Adipocyte (in vitro differentiated cells): ENCODE measurements at regions not wholly inside any gene's neighbourhood (a gene's known extent, or its start where the extent isn't known, plus 50 kb on each side); places are given as distances from the start of the nearest gene placed in this dataset.

Experiments used
- DNase-seq: peaks from one replicate; pipeline ENCODE4 v3.0.0-alpha.2; 2015; ENCODE audit warnings: low read depth
- H3K27me3 ChIP-seq: replicated peaks from 2 replicates; pipeline ENCODE4 v1.7.0; 2013; ENCODE audit warnings: mild to moderate bottlenecking, low read length, moderate library complexity; ENCODE audit not compliant: control insufficient read depth, insufficient read depth
- H3K36me3 ChIP-seq: 2 replicates; pipeline ENCODE4 v1.7.0; 2013; ENCODE audit warnings: low read length, mild to moderate bottlenecking, moderate library complexity; ENCODE audit not compliant: control insufficient read depth, insufficient read depth, severe bottlenecking
- H3K4me1 ChIP-seq: 2 replicates; pipeline ENCODE4 v1.7.0; 2013; ENCODE audit warnings: mild to moderate bottlenecking, low read length, moderate library complexity; ENCODE audit not compliant: control insufficient read depth, insufficient read depth
- H3K4me3 ChIP-seq: 2 replicates; pipeline ENCODE4 v1.7.0; 2013; ENCODE audit warnings: mild to moderate bottlenecking, low read length, moderate library complexity
- H3K9ac ChIP-seq: 2 replicates; pipeline ENCODE4 v1.7.0; 2013; ENCODE audit warnings: mild to moderate bottlenecking, low read length, moderate library complexity
- H3K9me3 ChIP-seq: 2 replicates; pipeline ENCODE4 v1.7.0; 2013; ENCODE audit warnings: mild to moderate bottlenecking, low read length, moderate library complexity; ENCODE audit not compliant: control insufficient read depth

- Histone ChIP-seq H3K27me3 (no peaks in the 10 kb centered on the region), H3K36me3 (no peaks in the 10 kb centered on the region), H3K4me1 (peaks cover 19% of the 10 kb centered on the region), H3K9me3 (no peaks in the 10 kb centered on the region), H3K4me3 (no peak overlapping the region), H3K9ac (no peak overlapping the region)
- DNase-seq: no peak
Measured at GRCh38 chr6:105492706-105493673, 90.1 kb upstream of the PREP start.

- Histone ChIP-seq H3K4me1 (peaks cover 24% of the 10 kb centered on the region), H3K36me3 (no peaks in the 10 kb centered on the region)
Measured at GRCh38 chr6:105489216-105489530, 86.3 kb upstream of the PREP start.

GRCh38 chr6:105488516-105489215 is 85.8 kb upstream of the PREP start:
- Histone ChIP-seq H3K4me1 (peaks cover 29% of the 10 kb centered on the region), H3K4me3 (peak overlapping the region; percentile 58), H3K27me3 (no peaks in the 10 kb centered on the region), H3K9ac (peak overlapping the region; percentile 5), H3K9me3 (no peaks in the 10 kb centered on the region), H3K36me3 (no peaks in the 10 kb centered on the region)
- peak; percentile 41 for DNase-seq

More at GRCh38 chr6:105489216-105489530, 86.3 kb upstream of the PREP start:
- Histone ChIP-seq H3K9ac (peak overlapping the region; percentile 5), H3K4me3 (peak overlapping the region; percentile 58), H3K9me3 (no peaks in the 10 kb centered on the region), H3K27me3 (no peaks in the 10 kb centered on the region)
- peak; percentile 66 for DNase-seq

- Histone ChIP-seq H3K4me1 (peaks cover 36% of the 10 kb centered on the region), H3K4me3 (no peak overlapping the region), H3K27me3 (no peaks in the 10 kb centered on the region), H3K36me3 (no peaks in the 10 kb centered on the region), H3K9ac (no peak overlapping the region), H3K9me3 (no peaks in the 10 kb centered on the region)
- DNase-seq: no peak
Measured at GRCh38 chr6:105487040-105487790, 84.3 kb upstream of the PREP start.

GRCh38 chr6:105485456-105485855 is 82.6 kb upstream of the PREP start:
- Histone ChIP-seq H3K4me3 (no peak overlapping the region), H3K4me1 (peaks cover 41% of the 10 kb centered on the region), H3K36me3 (no peaks in the 10 kb centered on the region), H3K9me3 (no peaks in the 10 kb centered on the region), H3K9ac (no peak overlapping the region), H3K27me3 (no peaks in the 10 kb centered on the region)
- DNase-seq: no peak

- Histone ChIP-seq H3K36me3 (no peaks in the 10 kb centered on the region), H3K4me1 (peaks cover 39% of the 10 kb centered on the region), H3K9ac (peak overlapping the region; percentile 27)
Measured at GRCh38 chr6:105484238-105485161, 81.6 kb upstream of the PREP start.

GRCh38 chr6:105483492-105483891 is 80.6 kb upstream of the PREP start:
- Histone ChIP-seq H3K4me3 (peak overlapping the region; percentile 21), H3K36me3 (no peaks in the 10 kb centered on the region), H3K9ac (peak overlapping the region; percentile 27), H3K4me1 (peaks cover 29% of the 10 kb centered on the region), H3K27me3 (no peaks in the 10 kb centered on the region), H3K9me3 (no peaks in the 10 kb centered on the region)
- DNase-seq: peak; percentile 71

More at GRCh38 chr6:105484238-105485161, 81.6 kb upstream of the PREP start:
- H3K4me3 ChIP-seq: no peak overlapping the region
- no peaks in the 10 kb centered on the region for H3K27me3 ChIP-seq
- no peaks in the 10 kb centered on the region for H3K9me3 ChIP-seq
- DNase-seq: peak; percentile 84

GRCh38 chr6:105482921-105483320 is 80.0 kb upstream of the PREP start:
- no peaks in the 10 kb centered on the region for H3K27me3 ChIP-seq
- peaks cover 29% of the 10 kb centered on the region for H3K4me1 ChIP-seq
- H3K9me3 ChIP-seq: no peaks in the 10 kb centered on the region
- H3K9ac ChIP-seq: peak overlapping the region; percentile 27
- DNase-seq: no peak
- H3K36me3 ChIP-seq: no peaks in the 10 kb centered on the region
- no peak overlapping the region for H3K4me3 ChIP-seq

- DNase-seq: peak; percentile 42
Measured at GRCh38 chr6:105482227-105482844, 79.5 kb upstream of the PREP start.

GRCh38 chr6:105476978-105477377 is 74.1 kb upstream of the PREP start:
- Histone ChIP-seq H3K36me3 (no peaks in the 10 kb centered on the region), H3K9ac (no peak overlapping the region), H3K27me3 (no peaks in the 10 kb centered on the region), H3K9me3 (peaks cover 11% of the 10 kb centered on the region), H3K4me1 (peaks cover 6% of the 10 kb centered on the region), H3K4me3 (no peak overlapping the region)
- DNase-seq: no peak

More at GRCh38 chr6:105482227-105482844, 79.5 kb upstream of the PREP start:
- H3K27me3 ChIP-seq: no peaks in the 10 kb centered on the region
- peak overlapping the region; percentile 27 for H3K9ac ChIP-seq
- H3K4me1 ChIP-seq: peaks cover 29% of the 10 kb centered on the region
- H3K9me3 ChIP-seq: no peaks in the 10 kb centered on the region
- peak overlapping the region; percentile 36 for H3K4me3 ChIP-seq
- H3K36me3 ChIP-seq: no peaks in the 10 kb centered on the region
